ENCODE measurements at regions not wholly inside any gene's neighbourhood (a gene's known extent, or its start where the extent isn't known, plus 50 kb on each side); places are given as distances from the start of the nearest gene placed in this dataset.

- no peaks in the 10 kb centered on the region for H3K27me3 ChIP-seq (ENCODE audit: insufficient read depth, low read depth, low read length)
- H3K4me2 ChIP-seq (ENCODE audit: low read length), result peak overlapping the region; percentile 33
- H2AFZ ChIP-seq (ENCODE audit: low read depth, low read length), result no peak overlapping the region
Measured at GRCh38 chr15:61685534-61685933, 374.7 kb downstream of the VPS13C start.

GRCh38 chr15:61684749-61685467 is 375.3 kb downstream of the VPS13C start:
- Histone ChIP-seq H3F3A (ENCODE audit: insufficient read depth, low read length, poor library complexity, severe bottlenecking) (no peaks in the 10 kb centered on the region), H3K9ac (ENCODE audit: low read length) (no peak overlapping the region), H3K9me3 (ENCODE audit: low read length) (no peaks in the 10 kb centered on the region), H3K27me3 (ENCODE audit: insufficient read depth, low read depth, low read length) (no peaks in the 10 kb centered on the region), H3K79me2 (replicated peaks; ENCODE audit: insufficient read depth, low read length) (no peaks in the 10 kb centered on the region), H3K27ac (ENCODE audit: low read length) (peak overlapping the region; percentile 40), H3K4me2 (ENCODE audit: low read length) (peak overlapping the region; percentile 40), H3K4me3 (ENCODE audit: low read length) (peak overlapping the region; percentile 24), H4K20me1 (ENCODE audit: insufficient read depth) (no peaks in the 10 kb centered on the region), H3K36me3 (ENCODE audit: insufficient read depth, low read length) (no peaks in the 10 kb centered on the region), H3K9me2 (ENCODE audit: insufficient read depth, low read length) (no peaks in the 10 kb centered on the region), H2AFZ (ENCODE audit: low read depth, low read length) (no peak overlapping the region)
- TF ChIP-seq POLR2AphosphoS5 (IDR thresholded peaks at IDR 0.05), result peak; percentile 55
- peak; percentile 93 for TF ChIP-seq EP300 (conservative IDR thresholded peaks at IDR 0.05; ENCODE audit: poor library complexity, severe bottlenecking)
- TF ChIP-seq CTCF (IDR thresholded peaks at IDR 0.05; ENCODE audit: poor library complexity, severe bottlenecking), result no peak

More at GRCh38 chr15:61685534-61685933, 374.7 kb downstream of the VPS13C start:
- Histone ChIP-seq H3K4me3 (ENCODE audit: low read length) (no peak overlapping the region), H3K27ac (ENCODE audit: low read length) (peak overlapping the region; percentile 33), H3K36me3 (ENCODE audit: insufficient read depth, low read length) (no peaks in the 10 kb centered on the region), H3K79me2 (replicated peaks; ENCODE audit: insufficient read depth, low read length) (no peaks in the 10 kb centered on the region), H3F3A (ENCODE audit: insufficient read depth, low read length, poor library complexity, severe bottlenecking) (no peaks in the 10 kb centered on the region), H3K9ac (ENCODE audit: low read length) (no peak overlapping the region), H3K9me3 (ENCODE audit: low read length) (no peaks in the 10 kb centered on the region), H4K20me1 (ENCODE audit: insufficient read depth) (no peaks in the 10 kb centered on the region), H3K9me2 (ENCODE audit: insufficient read depth, low read length) (no peaks in the 10 kb centered on the region)
- TF ChIP-seq MXI1 (conservative IDR thresholded peaks at IDR 0.05; ENCODE audit: poor library complexity, severe bottlenecking) (no peak), EZH2 (IDR thresholded peaks at IDR 0.05; ENCODE audit: borderline replicate concordance, insufficient read depth, low read length, poor library complexity, severe bottlenecking) (no peak), REST (IDR thresholded peaks at IDR 0.05; ENCODE audit: borderline replicate concordance) (no peak), EP300 (conservative IDR thresholded peaks at IDR 0.05; ENCODE audit: poor library complexity, severe bottlenecking) (no peak), CTCF (IDR thresholded peaks at IDR 0.05; ENCODE audit: poor library complexity, severe bottlenecking) (no peak)

Data from neural cell (in vitro differentiated cells).